SK-N-SH (cell line): ENCODE measurements at regions not wholly inside any gene's neighbourhood (a gene's known extent, or its start where the extent isn't known, plus 50 kb on each side); places are given as distances from the start of the nearest gene placed in this dataset.

Source experiments
- CTCF ChIA-PET: fragments of 300-600, 350-600 bp; formaldehyde crosslinking; extraction: SDS; loops from one replicate; lab custom pipeline; 2021; lab: Yijun Ruan, JAX
- POLR2A ChIA-PET: fragments of 350-600 bp; sonication (Branson Sonifier 250); formaldehyde crosslinking; extraction: SDS; loops from one replicate; lab custom pipeline; 2020; ENCODE audit warnings: antibody characterized with exemption, inconsistent platforms; lab: Yijun Ruan, JAX
- DNase-seq: peaks from one replicate; pipeline ENCODE4 v3.0.0; 2012
- H2AFZ ChIP-seq: fragments of 200-600 bp; sonication (generic); 2 replicates; pipeline ENCODE4 v1.8.1; 2016; ENCODE audit warnings: antibody characterized with exemption, mild to moderate bottlenecking, low read depth
- H3F3A ChIP-seq: fragments of 200-600 bp; sonication (generic); replicated peaks from 2 replicates; pipeline ENCODE3; 2016; ENCODE audit warnings: antibody characterized with exemption, mild to moderate bottlenecking; ENCODE audit not compliant: insufficient read depth
- H3K27ac ChIP-seq, 2 experiments: fragments of 200-500 bp in 1 of 2; fragments of 200-600 bp in 1 of 2; sonication (Bioruptor generic) in 1 of 2; sonication (generic), shearing (Covaris generic) in 1 of 2; 2 replicates each; pipeline versions ENCODE4 v1.5.1 to v1.6.1; 2014 to 2016; ENCODE audit warnings: low read depth in 2 of 2, inconsistent platforms in 1 of 2, low read length in 1 of 2, mild to moderate bottlenecking in 1 of 2, mixed read lengths in 1 of 2
- H3K27me3 ChIP-seq: fragments of 200-600 bp; sonication (generic), shearing (Covaris generic); 2 replicates; pipeline ENCODE4 v1.6.1; 2016; ENCODE audit warnings: mixed run types; ENCODE audit not compliant: insufficient read depth
- H3K36me3 ChIP-seq, 2 experiments: fragments of 200-500 bp in 1 of 2; fragments of 200-600 bp in 1 of 2; sonication (Bioruptor generic) in 1 of 2; sonication (generic) in 1 of 2; replicated peaks in 1 of 2; 2 replicates each; pipeline versions ENCODE3 to v1.5.1; 2014 to 2016; ENCODE audit warnings: low read length in 1 of 2, mild to moderate bottlenecking in 1 of 2; ENCODE audit not compliant: insufficient read depth in 2 of 2, control insufficient read depth in 1 of 2
- H3K4me1 ChIP-seq, 2 experiments: fragments of 200-500 bp in 1 of 2; fragments of 200-600 bp in 1 of 2; sonication (Bioruptor generic) in 1 of 2; sonication (generic), shearing (Covaris generic) in 1 of 2; 2 replicates each; pipeline versions ENCODE4 v1.5.1 to v1.6.1; 2014 to 2016; ENCODE audit warnings: low read depth in 1 of 2, low read length in 1 of 2, mixed run types in 1 of 2; ENCODE audit not compliant: insufficient read depth in 2 of 2, control insufficient read depth in 1 of 2
- H3K4me2 ChIP-seq: fragments of 200-600 bp; sonication (generic), shearing (Covaris generic); 2 replicates; pipeline ENCODE4 v1.6.1; 2017; ENCODE audit warnings: mixed run types
- H3K4me3 ChIP-seq, 2 experiments: fragments of 200-500 bp in 1 of 2; fragments of 200-600 bp in 1 of 2; sonication (Bioruptor generic) in 1 of 2; sonication (generic), shearing (Covaris generic) in 1 of 2; 2 replicates each; pipeline versions ENCODE4 v1.5.1 to v1.8.1; 2014 to 2016; ENCODE audit warnings: low read depth in 2 of 2, inconsistent platforms in 1 of 2, low read length in 1 of 2, mild to moderate bottlenecking in 1 of 2, mixed read lengths in 1 of 2, moderate library complexity in 1 of 2
- H3K79me2 ChIP-seq: fragments of 200-600 bp; sonication (generic); 2 replicates; pipeline ENCODE4 v1.8.1; 2017; ENCODE audit warnings: mild to moderate bottlenecking; ENCODE audit not compliant: insufficient read depth
- H3K9ac ChIP-seq: fragments of 200-600 bp; sonication (generic); 2 replicates; pipeline ENCODE4 v1.6.1; 2017; ENCODE audit warnings: mixed run types
- H3K9me2 ChIP-seq: fragments of 200-600 bp; sonication (generic); 2 replicates; pipeline ENCODE4 v1.6.1; 2017; ENCODE audit warnings: mixed run types
- H3K9me3 ChIP-seq: fragments of 200-600 bp; sonication (generic); 2 replicates; pipeline ENCODE4 v1.6.1; 2017; ENCODE audit warnings: mixed run types, mild to moderate bottlenecking, moderate library complexity
- H4K20me1 ChIP-seq: fragments of 200-600 bp; sonication (generic); 2 replicates; pipeline ENCODE4 v1.6.1; 2017; ENCODE audit warnings: mild to moderate bottlenecking, mixed run types; ENCODE audit not compliant: insufficient read depth
- CTCF ChIP-seq: fragments of 200-600 bp; sonication (generic); IDR thresholded peaks from 2 replicates; pipeline ENCODE4 v1.6.1; 2017; ENCODE audit warnings: antibody characterized with exemption, mild to moderate bottlenecking, moderate library complexity
- EP300 ChIP-seq, 2 experiments: IDR thresholded peaks; 2 replicates each; pipeline versions ENCODE4 v1.4.0 to v1.6.1; 2012; ENCODE audit warnings: borderline replicate concordance in 1 of 2, low read depth in 1 of 2, low read length in 1 of 2
- FOSL2 ChIP-seq: IDR thresholded peaks from 2 replicates; pipeline ENCODE4 v1.4.0; 2012; ENCODE audit warnings: low read depth, mild to moderate bottlenecking, moderate library complexity, borderline replicate concordance
- IRF3 ChIP-seq: fragments of 150-350 bp; IDR thresholded peaks from 2 replicates; pipeline ENCODE4 v1.6.1; 2016; ENCODE audit warnings: mild to moderate bottlenecking, low read depth, low read length
- JUND ChIP-seq: IDR thresholded peaks from 2 replicates; pipeline ENCODE4 v1.4.0; 2012
- NFIC ChIP-seq: IDR thresholded peaks from 2 replicates; pipeline ENCODE4 v1.4.0; 2012; ENCODE audit warnings: borderline replicate concordance
- RAD21 ChIP-seq: IDR thresholded peaks from 2 replicates; pipeline ENCODE4 v1.6.1; 2012; ENCODE audit warnings: mild to moderate bottlenecking, low read length
- RCOR1 ChIP-seq: fragments of 150-350 bp; IDR thresholded peaks from 2 replicates; pipeline ENCODE4 v1.6.1; 2017; ENCODE audit warnings: antibody characterized with exemption, low read length
- SIN3A ChIP-seq: IDR thresholded peaks from 2 replicates; pipeline ENCODE4 v1.6.1; 2012; ENCODE audit warnings: low read depth, mild to moderate bottlenecking, low read length, moderate library complexity, borderline replicate concordance
- SMC3 ChIP-seq: IDR thresholded peaks from 2 replicates; pipeline ENCODE4 v1.6.1; 2012; ENCODE audit warnings: low read depth, low read length, improper control_type of control experiment
- TEAD4 ChIP-seq: IDR thresholded peaks from 2 replicates; pipeline ENCODE4 v1.4.0; 2012; ENCODE audit warnings: mild to moderate bottlenecking, borderline replicate concordance; ENCODE audit not compliant: insufficient read depth
- USF1 ChIP-seq: IDR thresholded peaks from 2 replicates; pipeline ENCODE4 v1.4.0; 2012; ENCODE audit warnings: low read depth, borderline replicate concordance
- USF2 ChIP-seq: fragments of 150-350 bp; IDR thresholded peaks from 2 replicates; pipeline ENCODE4 v1.6.1; 2017; ENCODE audit warnings: antibody characterized with exemption, low read length, low read depth, borderline replicate concordance
- ZBTB33 ChIP-seq: IDR thresholded peaks from 2 replicates; pipeline ENCODE4 v1.4.0; 2012; ENCODE audit warnings: low read depth, borderline replicate concordance
- WGBS: methylation state at CpG from one replicate; pipeline ENCODE4 v1.1.6; 2017; ENCODE audit warnings: low lambda C conversion rate; 5-methylcytosine and 5-hydroxymethylcytosine counted together

GRCh38 chr1:112808861-112809684 lies 93.9 kb upstream of the PPM1J start:
- H3K27me3 ChIP-seq = no peaks in the 10 kb centered on the region
- H2AFZ ChIP-seq = no peak overlapping the region; the same call in 1 of the 2 replicates
- WGBS = 34% methylated on average over 7 of the region's 8 CpGs
- H3K27ac ChIP-seq = no peak overlapping the region
- no peaks in the 10 kb centered on the region for H3K9me2 ChIP-seq
- H3K4me2 ChIP-seq = no peak overlapping the region
- no peaks in the 10 kb centered on the region for H3K9me3 ChIP-seq
- no peak for TF ChIP-seq EP300 (IDR thresholded peaks at IDR 0.05; ENCODE audit: borderline replicate concordance in 1 of 2, low read depth in 1 of 2, low read length in 1 of 2)
- TF ChIP-seq USF2 = no peak
- no peak for TF ChIP-seq SIN3A
- no peak for TF ChIP-seq FOSL2
- no peak for TF ChIP-seq IRF3
- no peak for TF ChIP-seq JUND
- peak; percentile 88 for TF ChIP-seq SMC3
- TF ChIP-seq USF1 = no peak
- no peak for TF ChIP-seq NFIC
- no peak for TF ChIP-seq TEAD4
- peak; percentile 81 for TF ChIP-seq RAD21
- TF ChIP-seq ZBTB33 = no peak
- TF ChIP-seq CTCF = peak; percentile 96
- no peak for TF ChIP-seq RCOR1
- H3F3A ChIP-seq = no peaks in the 10 kb centered on the region
- H3K4me1 ChIP-seq = no peaks in the 10 kb centered on the region
- CTCF ChIA-PET = interaction anchor here (0.5 to 13.9 kb wide), 39 partner anchors 9 to 840 kb away, joined by 3 to 754 read pairs (median 3); partner anchors contain the start of genes LRIG2 and PPM1J
- POLR2A ChIA-PET = no interaction called here
- H3K4me3 ChIP-seq = no peak overlapping the region; a peak in 1 of 4 replicates
- no peak overlapping the region for H3K9ac ChIP-seq
- no peaks in the 10 kb centered on the region for H3K79me2 ChIP-seq
- no peaks in the 10 kb centered on the region for H4K20me1 ChIP-seq
- peak; percentile 82 for DNase-seq
- no peaks in the 10 kb centered on the region for H3K36me3 ChIP-seq
